CD4-positive, alpha-beta memory T cell (primary cell): ENCODE measurements at regions not wholly inside any gene's neighbourhood (a gene's known extent, or its start where the extent isn't known, plus 50 kb on each side); places are given as distances from the start of the nearest gene placed in this dataset.

Experiments
- CTCF ChIA-PET: fragments of 350-600 bp; sonication (Branson Sonifier 250); formaldehyde crosslinking; loops from one replicate; lab custom pipeline; 2021; ENCODE audit warnings: inconsistent platforms; ENCODE audit not compliant: partially characterized antibody; lab: Charles Lee
- POLR2A ChIA-PET: fragments of 350-600 bp; sonication (Branson Sonifier 250); formaldehyde crosslinking; loops from one replicate; lab custom pipeline; 2021; ENCODE audit not compliant: partially characterized antibody; lab: Charles Lee
- DNase-seq, 5 donors: peaks; one replicate each; pipeline versions ENCODE4 v3.0.0 to v3.0.0-alpha.2; 2020 to 2022; ENCODE audit warnings: mixed read lengths in 1 of 5
- H3K27ac ChIP-seq: one replicate; pipeline ENCODE4 v1.7.0; 2013; ENCODE audit warnings: low read depth, low read length
- H3K27me3 ChIP-seq: 2 replicates; pipeline ENCODE4 v1.7.0; 2013; ENCODE audit warnings: mild to moderate bottlenecking, low read length, moderate library complexity; ENCODE audit not compliant: insufficient read depth
- H3K36me3 ChIP-seq: 2 replicates; pipeline ENCODE4 v1.7.0; 2013; ENCODE audit warnings: mild to moderate bottlenecking, low read length, moderate library complexity; ENCODE audit not compliant: insufficient read depth
- H3K4me1 ChIP-seq: 2 replicates; pipeline ENCODE4 v1.7.0; 2013; ENCODE audit warnings: mild to moderate bottlenecking, low read length, moderate library complexity; ENCODE audit not compliant: insufficient read depth
- H3K4me3 ChIP-seq, 2 donors: one replicate each; pipeline ENCODE4 v1.7.0; 2013; ENCODE audit warnings: low read length in 2 of 2, mild to moderate bottlenecking in 1 of 2
- H3K9me3 ChIP-seq, 2 donors: one replicate each; pipeline ENCODE4 v1.7.0; 2013; ENCODE audit warnings: low read length in 2 of 2, control low read depth in 1 of 2; ENCODE audit not compliant: control insufficient read depth in 1 of 2
- H3K27ac Mint-ChIP-seq, 7 donors: one replicate each; pipeline ENCODE4 v1.8.0; 2020 to 2021; ENCODE audit warnings: mixed read lengths in 7 of 7, mild to moderate bottlenecking in 6 of 7, inconsistent platforms in 3 of 7, moderate library complexity in 3 of 7
- H3K27me3 Mint-ChIP-seq, 2 donors: one replicate each; pipeline ENCODE4 v1.8.0; 2020 to 2021; ENCODE audit warnings: mixed read lengths in 2 of 2
- H3K36me3 Mint-ChIP-seq, 2 donors: one replicate each; pipeline ENCODE4 v1.8.0; 2020 to 2021; ENCODE audit warnings: mixed read lengths in 2 of 2, inconsistent platforms in 1 of 2, mild to moderate bottlenecking in 1 of 2
- H3K4me1 Mint-ChIP-seq, 4 donors: one replicate each; pipeline ENCODE4 v1.8.0; 2020 to 2021; ENCODE audit warnings: mixed read lengths in 4 of 4, mild to moderate bottlenecking in 1 of 4
- H3K4me3 Mint-ChIP-seq, 8 donors: one replicate each; pipeline ENCODE4 v1.8.0; 2020 to 2021; ENCODE audit warnings: mixed read lengths in 8 of 8, mild to moderate bottlenecking in 7 of 8, moderate library complexity in 6 of 8, inconsistent platforms in 3 of 8
- H3K9me3 Mint-ChIP-seq, 8 donors: one replicate each; pipeline ENCODE4 v1.8.0; 2020 to 2021; ENCODE audit warnings: mixed read lengths in 8 of 8, mild to moderate bottlenecking in 5 of 8, inconsistent platforms in 3 of 8, moderate library complexity in 1 of 8
- intact Hi-C: fragments of 100-400 bp; cut with micrococcal nuclease; formaldehyde crosslinking; loops from one replicate; pipeline ENCODE4 v1.15.1; 2023

DNA sequence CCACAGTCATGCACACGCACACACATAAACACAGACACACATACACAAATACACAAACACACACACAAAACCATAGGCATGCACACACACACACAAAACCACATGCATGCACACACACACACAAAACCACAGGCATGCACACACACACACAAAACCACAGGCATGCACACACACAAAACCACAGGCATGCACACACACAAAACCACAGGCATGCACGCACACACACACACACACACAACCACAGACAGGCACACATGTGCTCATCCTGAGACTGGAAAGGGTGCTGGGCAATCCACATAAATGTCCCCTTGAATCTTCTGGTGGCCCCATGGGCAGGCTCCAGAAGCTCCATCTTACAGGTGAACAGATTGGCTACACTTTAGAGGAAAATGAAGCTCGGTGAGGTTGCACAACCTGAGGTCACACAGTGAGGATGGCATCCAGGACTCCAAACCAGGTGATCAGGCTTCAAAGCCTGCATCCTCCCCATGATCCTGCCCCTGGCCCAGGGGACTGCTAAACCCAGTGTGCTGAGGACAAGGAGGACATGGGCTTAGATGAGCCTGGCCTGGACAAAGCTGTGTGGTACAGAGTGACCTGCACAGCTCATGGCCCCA lies 144.8 kb downstream of the GADD45G start:
- POLR2A ChIA-PET = interaction anchor here (0.6 kb wide), 1 partner anchor 1381 kb away, joined by 3 read pairs; no protein-coding TSS in a partner anchor

DNA sequence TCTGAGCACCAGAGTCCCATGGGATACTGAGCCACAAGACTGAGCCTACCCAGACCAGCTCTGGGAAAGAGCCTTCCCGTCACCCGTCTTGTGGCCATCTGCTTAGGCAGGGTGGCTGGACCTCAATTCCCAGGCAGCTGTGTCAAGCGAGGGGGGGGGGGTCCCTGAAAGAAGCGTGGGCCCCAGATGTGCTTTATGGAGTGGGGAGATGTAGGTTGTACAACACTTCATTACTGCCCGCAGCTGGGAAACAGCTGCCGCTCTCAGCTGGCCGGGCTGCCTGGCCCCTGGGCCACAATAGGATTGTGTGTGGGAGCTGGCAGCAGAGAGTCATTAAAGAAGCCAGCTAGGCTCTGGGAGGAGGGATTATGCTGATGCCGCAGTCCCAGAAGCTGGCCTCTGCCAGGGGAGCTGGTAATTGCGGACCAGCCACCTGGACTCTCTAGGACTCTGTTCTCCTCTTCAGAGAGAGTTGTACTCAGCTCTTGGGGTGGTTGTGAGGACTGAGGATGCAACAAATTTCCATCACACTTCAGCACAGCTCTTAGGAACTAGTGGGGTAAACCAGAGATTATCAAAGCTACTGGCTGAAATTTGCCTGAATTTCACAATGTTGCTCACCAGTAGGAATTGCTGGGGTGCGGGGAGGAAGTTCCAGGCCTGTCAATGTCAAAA lies 145.4 kb downstream of the GADD45G start:
- Mint-ChIP-seq H3K4me3 (no peak overlapping the region), H3K27ac (no peak overlapping the region), H3K4me1 (peaks cover 22 to 43% (median 36%) of the 10 kb centered on the region in 4 donors), H3K27me3 (no peaks in the 10 kb centered on the region), H3K36me3 (no peaks in the 10 kb centered on the region), H3K9me3 (peaks cover 0 to 5% (median 0%) of the 10 kb centered on the region in 8 donors)
- Histone ChIP-seq H3K4me3 (no peak overlapping the region), H3K27ac (no peak overlapping the region), H3K27me3 (no peaks in the 10 kb centered on the region), H3K9me3 (no peaks in the 10 kb centered on the region), H3K4me1 (peaks cover 30% of the 10 kb centered on the region), H3K36me3 (no peaks in the 10 kb centered on the region)
- ChIA-PET POLR2A (interaction anchor here (0.6 kb wide), 1 partner anchor 1381 kb away, joined by 3 read pairs; no protein-coding TSS in a partner anchor), CTCF (no interaction called here)
- intact Hi-C loops = no loop called here
- no peak for DNase-seq

More for the DNA sequence above, 144.8 kb downstream of the GADD45G start:
- Mint-ChIP-seq H3K4me3 (peak overlapping the region in 4 of 8 donors; percentile 5 to 47 (median 38)), H3K4me1 (peaks cover 22 to 49% (median 39%) of the 10 kb centered on the region in 4 donors), H3K27me3 (no peaks in the 10 kb centered on the region), H3K27ac (peak overlapping the region in 2 of 7 donors; percentile 10 to 75), H3K9me3 (peaks cover 0 to 5% (median 0%) of the 10 kb centered on the region in 8 donors), H3K36me3 (no peaks in the 10 kb centered on the region)
- Histone ChIP-seq H3K36me3 (no peaks in the 10 kb centered on the region), H3K4me3 (no peak overlapping the region), H3K27ac (no peak overlapping the region), H3K9me3 (no peaks in the 10 kb centered on the region), H3K27me3 (no peaks in the 10 kb centered on the region), H3K4me1 (peaks cover 37% of the 10 kb centered on the region)
- no peak for DNase-seq
- CTCF ChIA-PET = no interaction called here
- intact Hi-C loops = no loop called here

DNA sequence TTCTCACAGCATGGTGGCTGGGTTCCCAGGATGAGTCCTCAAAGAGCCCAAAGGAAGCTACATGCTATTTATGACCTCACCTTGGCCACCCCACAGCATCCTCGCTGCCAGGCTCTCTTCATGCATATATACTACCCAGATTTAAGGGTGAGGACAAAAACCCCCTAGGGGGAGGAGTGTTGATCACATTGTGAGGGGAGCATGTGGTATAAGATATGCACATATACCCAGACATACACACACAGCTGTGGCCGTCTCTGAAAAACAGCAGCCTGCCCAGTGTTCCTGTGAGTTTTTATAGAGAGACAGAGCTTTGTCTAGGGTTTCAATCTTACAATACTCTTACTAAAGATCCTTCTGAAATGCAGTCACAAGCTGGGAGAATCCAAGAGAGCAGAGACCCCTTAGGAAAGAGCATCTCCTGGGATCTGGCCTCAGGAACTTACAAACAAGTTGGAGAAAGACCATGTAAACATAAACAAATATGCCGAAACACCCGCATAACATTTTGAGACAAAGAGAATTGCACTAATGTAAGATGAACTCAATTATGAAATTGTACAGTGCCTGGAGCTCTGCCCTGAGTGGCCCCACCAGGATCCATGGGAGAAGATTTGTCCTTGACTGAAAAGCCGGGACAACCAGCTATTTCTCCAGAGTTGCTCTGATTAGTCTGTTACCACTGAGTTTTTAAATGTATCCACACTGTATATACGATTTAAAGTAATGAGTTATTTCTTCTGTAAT lies 146.4 kb downstream of the GADD45G start:
- Histone ChIP-seq H3K4me1 (peaks cover 21% of the 10 kb centered on the region), H3K36me3 (no peaks in the 10 kb centered on the region), H3K27ac (no peak overlapping the region), H3K9me3 (no peaks in the 10 kb centered on the region), H3K4me3 (no peak overlapping the region), H3K27me3 (no peaks in the 10 kb centered on the region)
- DNase-seq = no peak
- Mint-ChIP-seq H3K9me3 (peaks cover 0 to 5% (median 0%) of the 10 kb centered on the region in 8 donors), H3K27me3 (no peaks in the 10 kb centered on the region), H3K4me1 (peaks cover 18 to 34% (median 29%) of the 10 kb centered on the region in 4 donors), H3K27ac (peak overlapping the region in 2 of 7 donors; percentile 23 to 31), H3K36me3 (no peaks in the 10 kb centered on the region), H3K4me3 (no peak overlapping the region)
- POLR2A ChIA-PET = no interaction called here
- intact Hi-C loops = no loop called here
- CTCF ChIA-PET = interaction anchor here (0.8 to 1.0 kb wide), 2 partner anchors 8 to 12 kb away, joined by 3 read pairs; no protein-coding TSS in a partner anchor

DNA sequence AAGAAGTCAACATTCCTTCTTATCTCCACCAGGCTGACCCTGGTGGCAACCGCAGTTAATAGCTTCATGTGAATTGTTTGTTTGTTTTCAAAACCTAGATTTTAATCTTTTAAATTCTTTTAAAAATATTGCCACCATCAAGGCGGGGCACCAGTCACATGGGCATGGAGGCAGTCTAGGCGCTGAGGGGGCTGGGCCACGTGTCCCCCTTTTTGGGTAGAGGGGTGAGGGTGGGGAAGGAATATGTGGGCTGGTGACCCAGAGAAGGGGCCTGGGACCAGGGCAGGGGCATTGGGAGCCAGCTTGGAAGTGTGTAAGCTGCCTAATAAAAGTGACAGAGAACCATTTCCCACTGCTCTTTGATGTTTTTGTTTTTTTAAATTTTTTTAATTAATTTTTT lies 147.3 kb downstream of the GADD45G start:
- H3K27me3 ChIP-seq = no peaks in the 10 kb centered on the region
- Mint-ChIP-seq H3K27ac (no peak overlapping the region), H3K27me3 (no peaks in the 10 kb centered on the region), H3K36me3 (no peaks in the 10 kb centered on the region), H3K9me3 (peaks cover 0 to 5% (median 0%) of the 10 kb centered on the region in 8 donors), H3K4me1 (peaks cover 18 to 27% (median 22%) of the 10 kb centered on the region in 4 donors), H3K4me3 (no peak overlapping the region)
- ChIA-PET POLR2A (interaction anchor here (1.7 kb wide), 1 partner anchor 9 kb away, joined by 4 read pairs; no protein-coding TSS in a partner anchor), CTCF (interaction anchor here (1.0 kb wide), 1 partner anchor 8 kb away, joined by 3 read pairs; no protein-coding TSS in a partner anchor)
- H3K27ac ChIP-seq = no peak overlapping the region
- peaks cover 21% of the 10 kb centered on the region for H3K4me1 ChIP-seq
- H3K9me3 ChIP-seq = no peaks in the 10 kb centered on the region
- intact Hi-C loops = no loop called here
- no peak overlapping the region for H3K4me3 ChIP-seq
- no peak for DNase-seq
- no peaks in the 10 kb centered on the region for H3K36me3 ChIP-seq

DNA sequence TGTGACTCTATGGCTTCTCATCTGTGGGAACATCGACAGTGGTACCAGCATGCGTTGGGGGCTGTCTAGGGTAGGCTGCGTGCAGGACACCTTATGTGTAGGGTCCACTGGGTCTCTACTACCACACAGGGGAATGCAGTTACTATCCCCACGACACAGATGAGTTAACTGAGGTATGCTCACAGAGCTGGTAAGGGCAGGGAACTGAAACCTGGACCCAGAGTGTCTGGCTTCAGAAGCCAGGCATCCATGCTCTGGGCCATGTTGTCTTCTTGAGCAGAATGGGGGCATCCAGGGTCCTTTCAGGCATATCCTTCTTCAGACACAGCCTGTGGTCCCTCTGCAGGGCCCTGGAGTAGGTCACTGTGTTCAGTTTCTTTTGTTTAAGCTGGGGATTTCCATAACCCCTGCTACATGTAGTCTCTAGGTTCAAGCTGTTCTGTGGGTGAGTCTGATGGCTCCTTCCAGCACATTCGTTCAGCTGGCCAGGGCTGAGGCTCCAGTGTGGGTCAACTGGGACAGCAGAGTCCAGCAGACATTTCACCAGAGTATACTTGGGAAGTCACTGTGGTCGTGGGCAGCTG lies 148.8 kb downstream of the GADD45G start:
- Histone ChIP-seq H3K27ac (no peak overlapping the region), H3K4me3 (no peak overlapping the region), H3K4me1 (peaks cover 12% of the 10 kb centered on the region), H3K36me3 (no peaks in the 10 kb centered on the region), H3K27me3 (no peaks in the 10 kb centered on the region), H3K9me3 (no peaks in the 10 kb centered on the region)
- no peak for DNase-seq
- Mint-ChIP-seq H3K9me3 (peaks cover 0 to 5% (median 0%) of the 10 kb centered on the region in 8 donors), H3K4me1 (peaks cover 10 to 13% (median 12%) of the 10 kb centered on the region in 4 donors), H3K36me3 (no peaks in the 10 kb centered on the region), H3K27ac (no peak overlapping the region), H3K27me3 (no peaks in the 10 kb centered on the region), H3K4me3 (no peak overlapping the region)
- ChIA-PET CTCF (no interaction called here), POLR2A (interaction anchor here (1.7 kb wide), 1 partner anchor 10 kb away, joined by 4 read pairs; no protein-coding TSS in a partner anchor)
- intact Hi-C loops = no loop called here

GRCh38 chr9:89754193-89754592 lies 149.4 kb downstream of the GADD45G start:
- no peak overlapping the region for H3K4me3 Mint-ChIP-seq
- no peak overlapping the region for H3K27ac ChIP-seq
- POLR2A ChIA-PET = no interaction called here
- intact Hi-C loops = no loop called here
- peaks cover 6 to 9% (median 7%) of the 10 kb centered on the region in 4 donors for H3K4me1 Mint-ChIP-seq
- no peak for DNase-seq
- no peak overlapping the region for H3K27ac Mint-ChIP-seq
- CTCF ChIA-PET = no interaction called here
- H3K9me3 ChIP-seq = no peaks in the 10 kb centered on the region
- H3K4me3 ChIP-seq = no peak overlapping the region
- no peaks in the 10 kb centered on the region for H3K36me3 ChIP-seq
- peaks cover 6% of the 10 kb centered on the region for H3K4me1 ChIP-seq
- H3K27me3 ChIP-seq = no peaks in the 10 kb centered on the region
- H3K9me3 Mint-ChIP-seq = peaks cover 0 to 3% (median 0%) of the 10 kb centered on the region in 8 donors
- H3K27me3 Mint-ChIP-seq = no peaks in the 10 kb centered on the region
- H3K36me3 Mint-ChIP-seq = no peaks in the 10 kb centered on the region
